ENCODE measurements at regions not wholly inside any gene's neighbourhood (a gene's known extent, or its start where the extent isn't known, plus 50 kb on each side); places are given as distances from the start of the nearest gene placed in this dataset.

DNA sequence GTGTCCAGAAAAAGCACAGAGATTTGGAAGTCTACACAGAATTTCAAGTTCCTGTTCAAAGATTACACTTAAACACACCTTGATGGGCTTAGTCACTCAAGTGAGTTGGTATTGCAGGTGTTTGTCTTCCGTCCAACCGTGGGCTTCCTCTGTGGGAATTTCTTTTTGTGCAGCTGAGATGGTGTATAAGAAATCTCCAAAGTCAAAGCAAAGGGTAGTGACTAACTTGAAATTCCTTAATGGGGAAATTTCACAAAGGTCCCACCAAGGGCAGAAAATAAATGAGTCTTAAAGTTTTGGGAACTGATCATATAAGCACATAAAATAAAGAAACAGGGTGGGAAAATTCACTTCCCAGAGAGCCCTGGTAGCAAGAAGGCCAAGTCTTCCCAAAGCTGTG, 102.0 kb upstream of the TNFAIP3 start:
- no peak overlapping the region for H3K27ac ChIP-seq
- H3K36me3 ChIP-seq = no peaks in the 10 kb centered on the region
- no peak for DNase-seq
- 71 to 84% (median 82%) methylated on average over 2 of the region's 2 CpGs for WGBS, 5 donors
- no peaks in the 10 kb centered on the region for H3K4me1 ChIP-seq
- H3K4me3 ChIP-seq = no peak overlapping the region
- H3K27me3 ChIP-seq = no peaks in the 10 kb centered on the region
- H3K9me3 ChIP-seq = peaks cover 0 to 6% (median 0%) of the 10 kb centered on the region in 4 donors
- TF ChIP-seq POLR2A (IDR thresholded peaks at IDR 0.05) (no peak), EP300 (IDR thresholded peaks at IDR 0.05) (no peak), POLR2AphosphoS5 (IDR thresholded peaks at IDR 0.05) (no peak), CTCF (IDR thresholded peaks at IDR 0.05) (no peak)
- intact Hi-C loops (cut with DNase I; ENCODE audit: low total_unique reads) = no loop called here

DNA sequence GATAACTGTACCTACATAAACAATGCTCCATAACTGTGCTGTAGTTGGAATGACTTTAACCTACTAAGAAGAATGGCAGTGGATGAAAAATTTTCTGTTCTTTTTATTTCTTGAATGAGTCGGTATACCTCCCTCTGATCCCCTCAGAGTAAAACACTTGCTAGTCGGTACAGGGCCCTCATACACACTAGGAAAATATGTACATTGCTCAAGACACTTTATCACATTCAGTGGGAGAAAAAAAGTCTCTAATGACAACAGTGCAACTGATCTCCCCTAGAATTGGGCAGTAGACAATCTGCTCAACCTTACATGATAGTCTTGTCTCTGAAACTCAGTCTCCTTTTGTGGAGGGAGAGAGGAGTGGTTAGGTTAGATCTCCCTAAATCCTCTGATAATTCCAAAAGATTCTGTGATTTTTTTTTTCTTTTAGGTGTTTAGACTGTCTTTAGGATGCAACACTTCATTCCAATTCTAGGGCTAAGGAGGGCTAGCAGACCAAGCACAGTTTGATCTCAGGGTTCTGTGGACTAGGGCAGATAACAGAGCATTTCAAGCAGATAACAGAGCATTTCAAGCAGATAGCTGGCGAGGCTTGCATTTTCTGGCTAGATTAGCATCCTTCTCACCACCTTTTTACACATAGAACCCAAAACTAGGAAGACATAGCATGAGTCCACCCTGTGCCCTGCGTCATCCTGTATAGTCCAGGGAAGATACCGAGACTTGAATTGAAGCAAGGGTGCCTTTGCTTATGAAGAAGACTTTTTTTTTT, 100.3 kb upstream of the TNFAIP3 start:
- intact Hi-C loops (cut with DNase I; ENCODE audit: low total_unique reads) = no loop called here
- 73 to 90% (median 80%) methylated on average over 5 of the region's 5 CpGs for WGBS, 5 donors

DNA sequence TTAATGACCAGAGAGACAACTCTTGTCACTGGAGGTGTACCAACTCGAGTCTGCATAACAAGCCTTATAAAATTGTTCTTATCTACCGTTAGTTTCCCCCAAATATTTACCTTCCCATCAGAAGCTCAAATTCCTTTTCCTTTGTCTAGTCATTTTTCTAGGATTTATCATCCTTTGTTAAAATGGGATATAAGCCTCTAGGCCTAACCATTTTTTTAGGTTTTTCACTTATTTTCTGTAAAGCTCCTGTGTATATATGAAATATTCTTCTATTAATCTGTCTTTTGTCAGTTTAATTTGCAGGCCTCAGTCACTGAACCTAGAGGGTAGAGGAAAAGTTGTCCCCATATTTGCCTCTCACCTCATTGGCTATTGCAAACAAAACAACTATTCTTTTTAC, 99.6 kb upstream of the TNFAIP3 start:
- H3K9me3 ChIP-seq = peaks cover 0 to 6% (median 0%) of the 10 kb centered on the region in 4 donors
- no peaks in the 10 kb centered on the region for H3K36me3 ChIP-seq
- no peak overlapping the region for H3K4me3 ChIP-seq
- intact Hi-C loops (cut with DNase I; ENCODE audit: low total_unique reads) = no loop called here
- WGBS, 5 donors = 66 to 80% (median 73%) methylated on average over 2 of the region's 2 CpGs
- TF ChIP-seq CTCF (IDR thresholded peaks at IDR 0.05) = no peak
- no peak for TF ChIP-seq EP300 (IDR thresholded peaks at IDR 0.05)
- no peak for TF ChIP-seq POLR2AphosphoS5 (IDR thresholded peaks at IDR 0.05)
- no peak for TF ChIP-seq POLR2A (IDR thresholded peaks at IDR 0.05)
- DNase-seq = no peak
- no peaks in the 10 kb centered on the region for H3K27me3 ChIP-seq
- peak overlapping the region in 1 of 5 donors; percentile 39 for H3K27ac ChIP-seq
- no peaks in the 10 kb centered on the region for H3K4me1 ChIP-seq

More for the DNA sequence above, 100.3 kb upstream of the TNFAIP3 start:
- Histone ChIP-seq H3K27me3 (no peaks in the 10 kb centered on the region), H3K36me3 (no peaks in the 10 kb centered on the region), H3K9me3 (peaks cover 0 to 6% (median 0%) of the 10 kb centered on the region in 4 donors), H3K27ac (no peak overlapping the region), H3K4me1 (no peaks in the 10 kb centered on the region), H3K4me3 (no peak overlapping the region)
- DNase-seq = no peak
- TF ChIP-seq EP300 (IDR thresholded peaks at IDR 0.05) (no peak), POLR2A (IDR thresholded peaks at IDR 0.05) (no peak), POLR2AphosphoS5 (IDR thresholded peaks at IDR 0.05) (no peak), CTCF (IDR thresholded peaks at IDR 0.05) (no peak)

DNA sequence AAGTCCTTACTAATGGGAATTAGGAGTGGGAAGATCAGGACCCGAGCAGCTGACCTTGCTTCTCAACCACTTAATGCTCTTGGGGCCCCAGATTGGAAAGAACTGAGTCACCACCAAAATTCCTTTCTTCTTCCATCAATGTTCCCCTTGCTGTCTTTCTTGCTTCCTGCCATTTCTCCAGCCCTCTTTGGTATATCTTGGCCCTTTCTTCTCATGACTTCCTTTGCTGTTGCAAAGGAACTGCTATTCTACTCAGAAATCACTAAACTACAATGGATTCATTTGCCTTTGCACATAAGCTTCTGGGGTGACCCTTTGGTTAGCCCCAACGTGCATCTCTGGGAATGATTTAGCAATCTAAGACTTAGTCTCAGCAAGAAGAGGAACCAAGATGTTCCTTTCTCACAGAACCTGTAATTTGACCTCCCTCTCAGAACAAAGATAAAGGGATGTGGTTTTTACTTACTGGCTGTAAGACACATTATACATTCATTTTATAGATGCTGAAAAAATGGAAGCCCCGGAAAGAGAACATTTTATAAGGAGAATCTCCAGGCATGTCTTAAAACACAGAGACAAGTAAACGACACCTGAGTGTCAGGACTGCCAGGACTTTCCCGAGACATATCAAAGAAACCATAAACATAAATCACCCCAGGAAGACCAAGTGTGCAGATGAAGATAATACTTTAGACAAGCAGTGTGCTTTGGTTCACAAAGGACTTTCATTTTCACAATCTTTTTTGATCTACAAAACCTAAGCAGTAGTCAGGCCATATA, 99.0 kb upstream of the TNFAIP3 start:
- intact Hi-C loops (cut with DNase I; ENCODE audit: low total_unique reads) = no loop called here
- H3K27ac ChIP-seq = peak overlapping the region in 2 of 5 donors; percentile 36 to 39
- TF ChIP-seq CTCF (IDR thresholded peaks at IDR 0.05) = no peak
- TF ChIP-seq POLR2A (IDR thresholded peaks at IDR 0.05) = no peak
- no peak for TF ChIP-seq EP300 (IDR thresholded peaks at IDR 0.05)
- TF ChIP-seq POLR2AphosphoS5 (IDR thresholded peaks at IDR 0.05) = no peak
- H3K9me3 ChIP-seq = peaks cover 0 to 6% (median 0%) of the 10 kb centered on the region in 4 donors
- no peaks in the 10 kb centered on the region for H3K27me3 ChIP-seq
- H3K4me3 ChIP-seq = no peak overlapping the region
- no peaks in the 10 kb centered on the region for H3K36me3 ChIP-seq
- H3K4me1 ChIP-seq = no peaks in the 10 kb centered on the region
- 67 to 76% (median 70%) methylated on average over 5 of the region's 5 CpGs for WGBS, 5 donors
- no peak for DNase-seq
